IPS DF 6.9 (cell line): ENCODE measurements at regions not wholly inside any gene's neighbourhood (a gene's known extent, or its start where the extent isn't known, plus 50 kb on each side); places are given as distances from the start of the nearest gene placed in this dataset.

Experiments
- DNase-seq: peaks from one replicate; pipeline ENCODE4 v3.0.0-alpha.2; 2013; ENCODE audit warnings: low read depth, low spot score
- H3K27ac ChIP-seq: one replicate; pipeline ENCODE4 v1.5.1; 2013; ENCODE audit warnings: low read length, control low read depth
- H3K27me3 ChIP-seq: 2 replicates; pipeline ENCODE4 v1.6.1; 2013; ENCODE audit warnings: mild to moderate bottlenecking, low read length; ENCODE audit not compliant: control insufficient read depth, insufficient read depth
- H3K36me3 ChIP-seq: 2 replicates; pipeline ENCODE4 v1.6.1; 2013; ENCODE audit warnings: low read length; ENCODE audit not compliant: control insufficient read depth, insufficient read depth
- H3K4me1 ChIP-seq: 2 replicates; pipeline ENCODE4 v1.6.1; 2013; ENCODE audit warnings: low read length; ENCODE audit not compliant: control insufficient read depth, insufficient read depth
- H3K4me3 ChIP-seq: 2 replicates; pipeline ENCODE4 v1.5.1; 2013; ENCODE audit warnings: mild to moderate bottlenecking, low read length
- H3K9me3 ChIP-seq: 2 replicates; pipeline ENCODE4 v1.6.1; 2013; ENCODE audit warnings: low read length, inconsistent platforms; ENCODE audit not compliant: control insufficient read depth, insufficient read depth
- WGBS: extraction: QIAGEN DNeasy Blood & Tissue Kit; methylation state at CpG from one replicate; pipeline ENCODE4 v1.1.7; 2013; ENCODE audit warnings: mixed read lengths, missing lambda C conversion rate; ENCODE audit not compliant: insufficient read length, insufficient coverage; 5-methylcytosine and 5-hydroxymethylcytosine counted together

- Histone ChIP-seq H3K36me3 (no peaks in the 10 kb centered on the region; the same call in 1 of the 2 replicates), H3K4me1 (no peaks in the 10 kb centered on the region; the same call in 1 of the 2 replicates), H3K27ac (no peak overlapping the region), H3K27me3 (no peaks in the 10 kb centered on the region), H3K4me3 (no peak overlapping the region), H3K9me3 (peaks cover 41% of the 10 kb centered on the region)
- DNase-seq = no peak
- no CpG with 5 or more reads among the region's 17 CpGs for WGBS
These were observed 1489.5 kb downstream of the BRD1 start for GRCh38 chr22:48337957-48338792.

GRCh38 chr22:48336339-48337060 is 1491.2 kb downstream of the BRD1 start:
- no peak overlapping the region for H3K4me3 ChIP-seq
- H3K36me3 ChIP-seq = no peaks in the 10 kb centered on the region; the same call in 1 of the 2 replicates
- no CpG with 5 or more reads among the region's 7 CpGs for WGBS
- H3K9me3 ChIP-seq = peaks cover 32% of the 10 kb centered on the region
- DNase-seq = no peak
- H3K27me3 ChIP-seq = no peaks in the 10 kb centered on the region
- no peaks in the 10 kb centered on the region; the same call in 1 of the 2 replicates for H3K4me1 ChIP-seq
- H3K27ac ChIP-seq = no peak overlapping the region

- DNase-seq = no peak
- WGBS = no CpG with 5 or more reads among the region's 8 CpGs
- H3K4me3 ChIP-seq = no peak overlapping the region
- H3K36me3 ChIP-seq = no peaks in the 10 kb centered on the region; the same call in 1 of the 2 replicates
- H3K9me3 ChIP-seq = peaks cover 30% of the 10 kb centered on the region
- H3K27ac ChIP-seq = no peak overlapping the region
- no peaks in the 10 kb centered on the region for H3K4me1 ChIP-seq
- H3K27me3 ChIP-seq = no peaks in the 10 kb centered on the region
These were observed 1492.1 kb downstream of the BRD1 start for GRCh38 chr22:48335442-48336139.

GRCh38 chr22:48334971-48335370 is 1492.7 kb downstream of the BRD1 start:
- Histone ChIP-seq H3K36me3 (no peaks in the 10 kb centered on the region; the same call in 1 of the 2 replicates), H3K4me1 (no peaks in the 10 kb centered on the region), H3K9me3 (peaks cover 30% of the 10 kb centered on the region), H3K27ac (no peak overlapping the region), H3K4me3 (no peak overlapping the region), H3K27me3 (no peaks in the 10 kb centered on the region)
- DNase-seq = no peak
- WGBS = no CpG with 5 or more reads among the region's 10 CpGs

GRCh38 chr22:48333816-48334735 is 1493.6 kb downstream of the BRD1 start:
- no peak overlapping the region for H3K4me3 ChIP-seq
- WGBS = no CpG with 5 or more reads among the region's 40 CpGs
- H3K4me1 ChIP-seq = no peaks in the 10 kb centered on the region
- no peak for DNase-seq
- H3K9me3 ChIP-seq = peaks cover 33% of the 10 kb centered on the region
- H3K27ac ChIP-seq = no peak overlapping the region
- H3K27me3 ChIP-seq = no peaks in the 10 kb centered on the region
- H3K36me3 ChIP-seq = no peaks in the 10 kb centered on the region; the same call in 1 of the 2 replicates

- WGBS = no CpG with 5 or more reads among the region's 20 CpGs
- Histone ChIP-seq H3K27ac (no peak overlapping the region), H3K9me3 (peaks cover 33% of the 10 kb centered on the region), H3K36me3 (no peaks in the 10 kb centered on the region; the same call in 1 of the 2 replicates), H3K4me1 (no peaks in the 10 kb centered on the region), H3K4me3 (no peak overlapping the region), H3K27me3 (no peaks in the 10 kb centered on the region)
- DNase-seq = no peak
These were observed 1494.3 kb downstream of the BRD1 start for GRCh38 chr22:48333323-48333763.

GRCh38 chr22:48332438-48333322 is 1495.0 kb downstream of the BRD1 start:
- Histone ChIP-seq H3K27ac (no peak overlapping the region), H3K36me3 (no peaks in the 10 kb centered on the region; the same call in 1 of the 2 replicates), H3K27me3 (no peaks in the 10 kb centered on the region), H3K9me3 (peaks cover 33% of the 10 kb centered on the region), H3K4me3 (no peak overlapping the region), H3K4me1 (no peaks in the 10 kb centered on the region)
- DNase-seq = no peak
- WGBS = 100% methylated on average over 2 of the region's 32 CpGs

- Histone ChIP-seq H3K36me3 (no peaks in the 10 kb centered on the region; the same call in 1 of the 2 replicates), H3K9me3 (peaks cover 33% of the 10 kb centered on the region), H3K27me3 (no peaks in the 10 kb centered on the region), H3K4me3 (no peak overlapping the region), H3K4me1 (no peaks in the 10 kb centered on the region), H3K27ac (no peak overlapping the region)
- no CpG with 5 or more reads among the region's 12 CpGs for WGBS
- no peak for DNase-seq
These were observed 1495.9 kb downstream of the BRD1 start for GRCh38 chr22:48331691-48332220.

- WGBS = no CpG with 5 or more reads among the region's 9 CpGs
- H3K4me3 ChIP-seq = no peak overlapping the region
- DNase-seq = no peak
- H3K36me3 ChIP-seq = no peaks in the 10 kb centered on the region; the same call in 1 of the 2 replicates
- no peak overlapping the region for H3K27ac ChIP-seq
- no peaks in the 10 kb centered on the region for H3K4me1 ChIP-seq
- no peaks in the 10 kb centered on the region for H3K27me3 ChIP-seq
- H3K9me3 ChIP-seq = peaks cover 31% of the 10 kb centered on the region
These were observed 1496.4 kb downstream of the BRD1 start for GRCh38 chr22:48331266-48331665.
